EL (cell line): ENCODE measurements at regions not wholly inside any gene's neighbourhood (a gene's known extent, or its start where the extent isn't known, plus 50 kb on each side); places are given as distances from the start of the nearest gene placed in this dataset.
A peak's percentile ranks its signal among the peaks of the same experiment; 100 is the strongest.
"Not testable (repeated sequence)": the region's sequence is repeated elsewhere in the genome, so short reads cannot be mapped to it uniquely, and the experiment has no call there.

Experiments
- DNase-seq: peaks from one replicate; pipeline ENCODE4 v3.0.0-alpha.2; 2016

DNA sequence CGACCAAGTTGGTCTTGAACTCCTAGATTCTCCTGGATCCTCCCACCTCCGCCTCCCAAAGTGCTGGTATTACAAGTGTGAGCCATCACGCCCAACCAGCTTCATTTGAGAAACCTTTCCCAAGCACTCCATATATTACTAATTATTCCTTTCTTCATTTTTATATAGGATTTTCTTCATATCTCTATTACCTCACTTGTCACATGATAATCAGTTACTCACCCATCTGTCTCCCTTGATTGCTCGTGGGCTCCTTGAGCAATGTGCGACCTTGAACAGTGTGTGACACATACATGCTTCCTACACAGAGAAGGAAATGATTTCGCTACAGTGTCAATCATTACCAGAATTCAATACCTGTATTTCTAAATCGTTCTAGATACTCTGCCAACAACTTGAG, 110.7 kb upstream of the C2CD4B start:
- no peak for DNase-seq

DNA sequence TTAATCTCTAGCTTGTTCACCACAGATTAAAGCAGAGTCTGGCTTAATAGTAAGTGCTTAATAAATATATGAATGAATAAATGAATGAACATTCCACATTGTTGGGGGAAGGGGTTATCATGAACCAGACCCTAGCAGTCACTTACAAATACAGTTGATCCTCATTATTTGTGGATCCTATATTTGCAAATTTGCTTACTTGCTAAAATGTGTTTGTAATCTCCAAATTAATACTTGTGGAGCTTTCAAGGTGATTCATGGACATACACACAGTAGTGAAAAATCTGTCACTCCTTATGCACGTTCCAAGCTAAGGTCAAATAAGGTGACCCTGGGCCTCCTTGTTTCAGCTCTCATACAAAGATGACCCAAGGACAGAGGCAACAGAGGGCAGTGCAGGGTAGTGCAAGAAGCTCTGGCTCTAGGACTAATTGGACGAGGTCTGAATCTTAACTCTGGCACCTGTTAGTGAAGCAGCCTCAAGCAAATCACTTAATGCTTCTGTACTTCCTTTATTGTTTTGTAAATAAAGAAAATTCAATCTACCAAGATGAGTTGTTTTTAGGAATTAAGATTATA, 112.8 kb upstream of the C2CD4B start:
- no peak for DNase-seq

DNA sequence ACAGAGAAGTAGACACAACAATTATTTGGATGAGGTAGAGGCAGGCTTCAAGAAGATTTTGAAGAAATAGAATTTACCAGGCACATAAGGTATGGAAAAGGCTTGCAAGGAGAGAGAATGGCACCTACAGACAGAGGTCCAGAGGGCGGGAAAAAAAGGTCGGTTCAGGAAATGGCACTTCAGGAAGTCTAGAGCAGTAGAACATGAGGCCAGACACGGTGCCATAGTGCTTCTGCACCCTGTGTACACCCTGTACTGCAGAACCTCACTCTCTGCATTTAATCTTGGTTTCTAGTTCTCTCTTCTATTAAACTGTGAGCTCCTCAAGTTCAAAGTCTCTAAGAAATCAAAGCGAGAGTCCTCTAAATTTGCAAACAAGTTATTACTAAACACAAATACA, 113.4 kb upstream of the C2CD4B start:
- DNase-seq, result no peak

DNA sequence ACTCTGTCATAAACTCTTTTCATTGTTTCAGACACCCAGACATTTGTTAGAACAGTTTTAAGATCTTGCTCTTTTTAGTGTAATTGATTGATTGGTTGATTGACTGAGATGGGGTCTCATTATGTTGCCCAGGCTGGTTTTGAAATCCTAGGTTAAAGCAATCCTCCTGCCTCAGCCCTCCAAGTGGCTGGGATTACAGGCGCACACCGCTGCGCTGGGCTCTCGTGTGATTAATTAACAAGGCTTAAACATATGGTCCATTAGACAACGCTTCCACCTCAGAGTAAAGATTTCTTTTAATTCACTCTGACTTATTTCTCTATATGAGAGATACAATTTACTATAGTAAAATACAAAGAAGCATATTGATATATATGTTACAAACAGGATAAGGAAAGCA, 114.0 kb upstream of the C2CD4B start:
- no peak for DNase-seq

DNA sequence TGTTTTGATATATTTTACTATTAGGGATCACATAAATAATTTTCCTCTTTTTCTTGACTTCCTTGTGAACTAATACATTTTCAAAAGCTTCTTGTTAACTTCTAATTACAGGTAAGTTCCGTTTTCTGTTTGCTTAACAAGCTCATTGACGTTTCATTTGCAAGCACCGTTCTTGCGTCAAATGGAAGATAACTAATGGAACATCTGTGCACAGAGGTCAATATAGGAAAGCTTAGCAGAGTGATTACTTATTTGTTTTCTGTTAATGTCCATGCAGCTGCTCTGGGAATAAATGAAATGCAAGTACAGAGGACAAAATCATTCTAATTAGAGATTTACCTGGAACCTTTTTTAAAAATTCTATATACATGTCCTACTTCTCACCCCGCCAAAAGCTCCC, 115.5 kb upstream of the C2CD4B start:
- DNase-seq, result no peak

DNA sequence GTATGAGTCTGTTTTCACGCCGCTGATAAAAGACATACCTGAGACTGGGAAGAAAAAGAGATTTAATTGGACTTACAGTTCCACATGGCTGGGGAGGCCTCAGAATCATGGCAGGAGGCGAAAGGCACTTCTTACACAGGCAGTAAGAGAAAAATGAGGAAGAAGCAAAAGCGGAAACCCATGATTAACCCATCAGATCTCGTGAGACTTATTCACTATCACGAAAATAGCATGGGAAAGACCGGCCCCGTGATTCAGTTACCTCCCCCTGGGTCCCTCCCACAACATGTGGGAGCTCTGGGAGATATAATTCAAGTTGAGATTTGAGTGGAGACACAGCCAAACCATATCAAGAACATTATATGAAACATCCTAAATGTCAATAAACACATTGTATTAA, 116.7 kb upstream of the C2CD4B start:
- DNase-seq, result not testable (repeated sequence)

DNA sequence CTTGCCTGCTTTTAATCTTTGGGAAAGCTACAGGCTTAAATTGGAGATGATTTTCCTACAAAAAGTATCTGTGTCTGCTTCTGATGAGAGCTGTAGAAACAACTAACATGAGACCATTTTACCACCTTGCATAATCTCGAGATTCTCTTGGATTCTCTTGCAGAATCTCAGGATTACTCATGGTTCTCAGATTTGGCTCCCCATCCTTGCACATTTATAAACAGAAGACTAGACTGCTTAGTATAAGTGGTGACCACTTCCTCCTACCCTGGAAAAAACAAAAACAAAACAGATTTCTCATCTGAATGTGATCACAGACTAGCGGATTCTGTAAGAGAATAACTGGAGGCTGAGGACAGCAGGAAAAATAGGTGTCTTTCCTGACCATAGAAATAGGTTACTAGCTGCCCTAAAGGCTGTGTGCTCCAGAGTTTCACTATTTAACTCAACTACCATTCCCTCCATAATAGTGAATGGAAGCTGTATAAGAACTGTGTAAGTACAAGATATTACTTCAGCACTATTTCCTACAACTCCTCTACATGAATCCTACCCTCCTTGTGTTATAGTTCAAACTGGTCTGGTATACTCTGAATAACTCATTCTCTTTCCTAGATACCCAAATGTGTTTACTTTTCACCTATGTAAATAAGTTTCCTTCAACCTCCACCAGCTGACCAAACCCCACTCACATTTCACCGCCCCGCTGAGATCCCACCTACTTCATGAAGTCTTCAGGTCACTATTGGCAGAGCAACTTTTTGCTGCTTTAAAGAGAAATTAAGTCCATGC, 122.2 kb upstream of the C2CD4B start:
- DNase-seq, result no peak

DNA sequence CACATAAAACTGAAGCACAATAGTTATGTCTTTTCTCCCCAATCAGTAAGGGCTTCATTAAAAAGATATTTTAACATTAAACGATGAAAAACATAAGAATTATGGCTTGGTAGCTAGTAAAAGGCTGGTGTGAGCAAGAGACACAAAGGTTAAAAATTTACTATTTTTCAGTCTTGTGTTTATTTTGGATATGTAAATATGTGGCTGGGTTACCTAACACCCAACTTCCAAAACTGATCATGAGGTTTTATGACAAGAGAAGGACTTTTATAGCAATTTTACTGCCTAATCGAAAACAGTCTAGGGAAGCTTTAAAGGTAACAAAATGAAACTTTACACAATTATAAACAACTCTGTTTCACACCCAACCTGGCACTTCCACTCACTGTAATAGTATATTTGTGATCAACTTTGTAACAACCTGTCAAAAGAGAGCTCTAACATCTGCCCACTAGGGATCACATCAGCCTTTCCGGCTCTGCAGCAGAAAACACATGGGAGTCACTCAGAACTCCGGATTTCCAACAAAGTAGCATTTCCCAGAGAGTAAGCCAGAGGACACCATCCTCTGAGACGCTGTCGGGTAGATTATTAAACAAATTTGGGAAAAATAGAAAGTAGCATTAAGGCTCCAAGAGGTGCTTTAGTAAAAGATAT, 123.4 kb upstream of the C2CD4B start:
- no peak for DNase-seq

DNA sequence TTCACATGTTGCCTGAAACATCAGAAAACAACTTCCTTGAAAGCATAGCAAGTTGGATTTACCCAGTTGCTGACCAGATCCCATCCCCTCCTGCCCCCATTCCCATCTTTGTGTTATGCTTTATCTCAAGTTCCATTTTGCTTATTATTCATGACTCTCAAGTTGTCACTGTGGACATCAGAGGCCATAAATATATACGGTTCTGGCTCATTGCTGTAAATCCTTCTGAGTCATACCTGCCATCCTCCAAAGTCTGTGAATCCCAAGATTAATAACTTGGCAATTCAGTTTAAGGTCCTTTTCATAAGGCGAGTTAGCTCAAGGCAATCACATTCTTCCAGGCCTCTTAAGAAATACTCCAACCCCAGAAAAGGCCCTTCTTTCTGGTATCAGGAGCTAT, 126.2 kb upstream of the C2CD4B start:
- DNase-seq, result peak; percentile 4

DNA sequence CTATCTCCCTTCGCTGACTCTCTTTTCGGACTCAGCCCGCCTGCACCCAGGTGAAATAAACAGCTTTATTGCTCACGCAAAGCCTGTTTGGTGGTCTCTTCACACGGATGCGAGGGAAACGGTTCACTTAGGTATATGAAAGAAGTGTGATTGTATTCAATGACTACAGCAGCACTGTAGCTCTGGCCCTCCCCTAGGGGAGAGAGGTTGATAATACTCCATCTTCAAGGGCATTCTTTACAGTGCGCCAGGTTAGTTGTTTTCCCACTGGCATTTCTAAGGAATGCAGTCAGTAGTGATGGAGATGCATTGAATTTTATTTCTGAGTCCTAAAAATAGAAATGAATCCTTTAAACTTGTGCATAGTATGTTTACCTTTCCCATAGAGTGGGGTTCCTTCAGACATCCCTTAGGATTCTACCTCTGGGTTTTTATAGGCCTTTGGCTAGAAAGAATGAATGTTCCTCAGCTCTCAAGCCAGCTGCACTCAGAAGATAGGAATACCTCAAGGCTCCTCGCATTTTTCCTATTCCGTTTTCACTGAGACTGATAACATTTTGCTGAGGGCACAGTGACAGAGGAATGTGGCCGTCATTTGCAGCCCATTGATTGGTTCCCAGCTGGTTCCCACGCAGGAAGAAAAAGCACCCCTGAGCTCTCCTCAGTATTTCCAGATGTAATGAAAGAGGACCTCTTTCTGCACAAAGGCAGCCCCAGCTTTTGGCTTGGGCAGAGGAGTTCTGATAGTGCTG, 131.8 kb upstream of the C2CD4B start:
- no peak for DNase-seq

DNA sequence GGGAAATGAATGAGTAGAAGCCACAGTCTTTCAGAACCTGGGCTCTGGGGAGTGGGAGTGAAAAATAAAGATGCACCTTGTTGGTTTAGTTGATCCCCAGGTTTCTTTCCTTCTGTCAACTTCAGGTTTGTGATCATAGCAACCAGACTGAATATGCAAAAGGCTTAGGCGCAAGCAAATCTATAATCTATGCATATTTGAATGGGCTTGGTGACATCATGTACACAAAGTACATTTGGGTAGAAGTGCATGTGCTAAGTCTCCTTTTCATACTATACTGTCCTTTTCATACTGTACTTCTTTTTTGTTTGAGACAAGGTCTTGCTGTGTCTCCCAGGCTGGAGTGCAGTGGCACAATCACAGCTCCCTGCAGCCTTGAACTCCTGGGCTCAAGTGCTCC, 132.4 kb upstream of the C2CD4B start:
- no peak for DNase-seq

DNA sequence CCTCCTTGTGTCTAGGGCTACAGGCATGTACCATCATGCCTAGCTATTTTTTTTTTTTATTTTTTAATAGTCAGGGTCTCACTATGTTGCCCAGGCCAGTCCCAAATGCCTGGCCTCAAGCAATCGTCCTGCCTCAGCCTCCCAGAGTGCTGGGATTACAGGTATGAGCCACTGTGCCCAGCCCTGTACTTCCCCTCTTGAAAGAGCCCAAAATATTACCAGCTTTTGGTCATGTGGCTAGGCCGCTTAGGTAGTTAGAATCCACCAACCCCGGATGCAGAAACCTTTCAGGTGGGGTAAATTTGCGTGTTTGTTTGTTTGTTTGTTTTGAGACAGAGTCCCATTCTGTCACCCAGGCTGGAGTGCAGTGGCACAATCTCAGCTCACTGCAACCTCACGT, 132.8 kb upstream of the C2CD4B start:
- no peak for DNase-seq

DNA sequence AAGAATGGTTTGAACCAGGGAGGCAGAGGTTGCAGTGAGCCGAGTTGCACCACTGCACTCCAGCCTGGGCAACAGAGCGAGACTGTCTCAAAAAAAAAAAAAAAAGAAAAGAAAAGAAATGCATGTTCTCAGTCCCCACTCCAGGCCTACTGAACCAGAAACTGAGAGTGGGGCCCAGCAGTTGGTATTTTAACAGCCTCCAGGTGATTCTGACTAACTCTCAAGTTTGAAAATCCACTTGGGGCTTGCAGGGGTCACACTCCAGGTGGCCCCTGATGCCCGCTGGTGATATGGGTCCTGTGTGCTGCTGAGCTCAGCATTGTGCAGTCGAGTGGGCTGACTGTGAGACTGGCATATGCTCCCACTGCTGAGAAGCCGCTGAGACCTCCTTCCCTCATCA, 133.7 kb upstream of the C2CD4B start:
- DNase-seq, result no peak

DNA sequence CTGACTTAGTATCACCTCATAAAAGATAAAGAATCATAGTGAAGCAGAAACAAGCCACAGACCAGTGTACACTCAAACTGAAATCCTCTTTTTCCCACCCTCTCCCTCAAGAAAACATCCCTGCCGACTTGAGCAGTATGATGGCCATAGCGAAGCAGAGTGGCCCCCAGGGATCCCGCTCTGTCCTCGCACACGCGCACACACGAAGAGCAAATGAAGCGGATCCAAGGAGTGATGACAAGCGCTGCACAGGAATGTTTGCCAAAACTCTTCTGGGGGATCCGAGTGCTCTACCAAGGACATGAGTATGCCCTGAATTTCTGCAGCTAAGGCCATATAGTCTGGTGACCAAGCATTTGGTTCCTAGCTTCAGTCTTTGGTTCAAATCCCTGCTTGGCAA, 134.5 kb upstream of the C2CD4B start:
- no peak for DNase-seq

DNA sequence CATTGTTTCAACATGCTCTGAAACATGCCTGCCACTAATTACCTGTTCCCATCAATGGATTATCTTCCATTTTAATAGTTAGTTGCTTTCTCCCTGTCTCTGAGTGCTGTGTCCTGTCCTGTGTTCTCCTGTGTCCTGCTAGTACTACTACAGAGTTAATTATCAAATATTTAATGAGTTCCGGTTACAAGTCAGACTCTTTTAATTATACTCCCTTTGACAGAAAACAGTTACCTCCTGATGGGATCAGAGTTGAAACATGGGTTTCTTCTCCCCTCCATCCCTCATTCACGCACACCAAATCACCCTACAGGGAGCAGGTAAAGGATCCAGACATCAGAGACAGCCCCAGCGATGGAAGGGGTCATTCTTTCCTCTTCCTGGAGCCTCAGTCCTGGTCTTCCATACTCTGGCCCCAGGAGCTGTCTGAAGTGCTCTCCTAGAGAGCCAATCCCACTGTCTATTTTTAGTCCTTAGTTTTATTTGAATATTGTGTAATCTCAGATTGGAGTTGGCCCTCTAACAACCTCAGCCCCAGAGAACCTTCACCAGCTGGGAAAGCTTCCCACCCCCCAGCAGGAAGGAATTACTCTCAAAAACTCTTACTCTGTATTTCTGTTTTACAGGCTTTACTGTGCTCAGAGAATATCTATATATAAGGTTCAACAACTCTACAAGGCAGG, 137.0 kb upstream of the C2CD4B start:
- no peak for DNase-seq

DNA sequence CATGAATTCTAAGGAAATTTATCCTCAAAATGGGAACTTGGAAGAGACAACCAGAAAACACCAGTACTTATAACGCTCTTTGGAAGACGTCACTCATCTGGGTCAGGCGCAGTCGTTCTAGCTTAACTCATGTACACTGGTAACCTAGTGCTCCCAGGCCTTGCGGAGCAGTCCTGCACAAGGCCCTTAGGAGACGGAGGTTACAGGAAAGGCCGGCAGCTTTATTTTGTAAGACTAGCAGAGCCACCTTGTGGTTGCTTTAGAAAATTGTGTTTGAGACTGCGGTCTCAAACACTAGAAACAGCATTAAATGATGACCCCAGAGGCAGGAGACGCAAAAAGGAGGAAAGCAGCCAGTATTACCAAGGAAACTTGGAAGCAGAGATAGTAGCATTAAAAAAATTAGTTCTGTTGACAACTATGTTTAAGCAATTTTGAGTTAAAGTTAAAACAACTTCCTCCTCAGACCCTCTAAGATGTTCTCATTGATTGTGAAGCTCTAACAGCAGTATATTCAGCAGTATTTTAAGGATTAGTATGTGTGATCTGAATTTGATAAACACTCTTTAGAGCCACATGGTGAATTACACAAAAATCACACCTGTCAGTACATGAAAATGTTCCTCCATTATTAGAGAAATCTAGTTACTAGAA, 141.9 kb upstream of the C2CD4B start:
- peak; percentile 80 for DNase-seq

DNA sequence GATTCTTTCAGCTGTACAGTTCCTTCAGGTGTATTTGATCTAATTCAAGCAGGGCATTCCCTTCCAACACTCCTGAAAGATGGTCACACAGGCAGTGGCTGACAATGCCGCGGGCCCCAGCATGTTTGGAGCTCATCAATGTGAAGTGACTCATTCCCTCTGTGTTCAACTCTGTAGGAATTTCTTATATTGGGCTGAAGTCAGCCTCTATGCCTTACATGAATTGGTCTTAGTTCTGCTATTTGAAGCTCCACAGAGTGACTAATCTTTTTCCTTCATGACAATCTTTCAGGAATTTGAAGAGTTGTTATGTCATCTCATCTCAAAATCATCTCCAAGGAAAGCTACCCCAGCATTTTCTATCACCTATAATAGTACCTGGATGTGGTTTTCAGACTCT, 142.5 kb upstream of the C2CD4B start:
- peak; percentile 90 for DNase-seq

DNA sequence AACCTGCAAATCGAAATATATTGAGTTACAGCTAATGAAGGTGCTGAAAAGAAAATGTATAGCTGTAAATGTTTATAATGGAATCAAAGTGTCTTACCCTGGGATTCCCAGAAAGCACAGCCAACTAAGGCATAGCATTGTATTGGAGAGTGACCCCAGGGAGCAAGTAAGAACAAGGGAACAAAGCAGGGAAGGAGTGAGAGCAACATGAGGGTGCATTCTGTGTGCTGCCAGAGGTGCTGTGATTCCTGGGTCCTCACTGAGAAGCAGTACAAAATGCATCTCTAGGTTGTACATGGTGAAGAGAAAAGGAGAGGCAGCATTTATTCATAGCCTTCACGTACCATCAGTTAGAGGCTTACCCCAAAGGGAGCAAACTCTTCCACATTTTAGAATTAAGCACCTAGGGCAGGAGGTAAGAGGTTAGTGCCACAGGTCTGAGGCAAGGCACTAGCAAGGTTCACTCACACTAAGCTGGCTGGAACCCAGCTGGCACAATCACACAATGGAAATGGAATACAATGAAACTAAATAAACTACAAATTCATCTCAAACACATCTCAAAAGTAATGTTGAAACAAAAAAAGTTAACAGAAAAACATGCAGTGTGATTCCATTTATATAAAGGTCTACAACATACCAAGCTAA, 151.5 kb upstream of the C2CD4B start:
- DNase-seq, result no peak

DNA sequence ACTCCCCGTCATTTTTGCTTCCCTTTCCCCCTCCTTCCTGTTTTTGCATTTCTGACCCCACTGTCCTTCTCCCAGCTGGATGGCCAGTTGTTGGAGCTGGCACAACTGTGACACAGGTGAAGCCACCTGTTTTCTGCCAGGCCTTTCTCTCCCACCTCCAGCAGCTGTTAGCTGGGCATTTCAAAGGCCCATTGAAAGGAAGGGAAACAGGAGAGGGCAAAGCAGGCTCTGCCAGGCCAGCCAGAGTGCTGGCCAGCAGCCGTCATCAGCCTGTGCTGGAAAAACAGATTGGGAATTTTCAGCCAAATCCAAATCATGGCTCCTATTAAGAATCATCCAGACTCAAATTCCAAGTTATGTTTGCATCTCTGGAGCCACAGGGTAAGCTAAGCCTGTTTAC, 155.2 kb upstream of the C2CD4B start:
- no peak for DNase-seq

DNA sequence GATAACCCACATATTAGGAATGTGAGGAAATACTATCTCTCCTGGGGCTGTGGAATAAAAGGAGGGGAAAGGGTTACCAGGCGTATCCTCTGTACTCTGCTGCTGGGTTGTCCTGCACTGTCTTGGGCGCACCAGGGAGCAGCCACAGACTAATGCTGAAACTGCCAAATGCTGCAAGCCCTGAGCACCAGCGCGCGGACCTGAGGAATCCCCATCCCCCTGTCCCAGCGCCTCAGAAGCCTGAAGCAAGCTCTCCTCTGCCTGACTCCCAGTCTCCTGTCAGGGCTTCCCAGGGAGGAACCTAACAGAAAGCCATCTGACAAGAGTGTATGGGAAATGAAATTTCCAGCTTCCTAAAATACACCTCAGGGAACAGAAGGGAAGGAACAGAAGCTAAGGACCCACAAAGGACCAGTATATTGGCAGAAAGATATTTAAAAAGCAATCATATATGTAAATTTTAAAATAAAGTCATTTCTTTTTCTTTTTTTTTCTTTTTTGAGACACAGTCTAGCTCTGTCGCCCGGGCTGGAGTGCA, 158.3 kb upstream of the C2CD4B start:
- DNase-seq, result no peak

DNA sequence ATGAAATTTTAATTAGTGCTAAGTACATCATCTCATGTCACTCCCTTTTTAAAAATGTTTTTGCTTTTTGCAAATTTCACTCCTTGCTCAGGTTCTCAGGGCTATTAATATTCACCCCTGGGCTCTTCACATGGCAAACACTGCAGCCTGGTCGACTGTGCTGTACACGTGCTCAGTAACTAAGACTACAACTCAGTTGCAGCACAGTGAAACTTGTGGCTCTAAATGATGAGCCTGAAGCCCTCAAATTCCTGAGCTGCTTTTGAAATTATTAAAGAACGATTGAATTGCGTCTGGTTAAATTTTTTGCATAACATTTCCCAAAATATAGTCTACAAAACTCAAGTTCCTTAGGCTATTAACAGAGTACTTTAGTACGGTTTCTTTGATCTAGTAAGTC, 159.3 kb upstream of the C2CD4B start:
- peak; percentile 50 for DNase-seq

DNA sequence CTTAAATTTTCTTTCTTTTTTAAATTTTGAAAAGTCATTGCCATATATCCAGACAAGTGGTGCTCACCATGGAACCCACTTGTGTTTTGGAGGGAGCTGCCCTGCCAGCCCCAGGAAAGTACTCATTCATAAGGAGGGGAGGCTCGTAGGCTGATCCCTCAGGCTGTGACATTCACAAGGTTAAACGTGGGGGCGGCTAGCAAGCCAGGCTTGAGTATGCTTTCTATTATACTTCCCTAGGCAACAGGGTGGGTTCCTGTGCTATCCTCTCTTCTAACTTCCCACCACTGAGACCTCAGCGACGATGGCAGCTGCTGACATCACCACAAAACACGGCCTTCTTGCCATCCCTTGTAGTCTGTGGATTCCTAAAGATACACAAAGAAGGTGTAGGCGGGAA, 160.5 kb upstream of the C2CD4B start:
- no peak for DNase-seq
